CD14-positive monocyte (primary cell): ENCODE measurements at regions not wholly inside any gene's neighbourhood (a gene's known extent, or its start where the extent isn't known, plus 50 kb on each side); places are given as distances from the start of the nearest gene placed in this dataset.

ENCODE experiments used
- DNase-seq, 3 donors: peaks; one replicate each; pipeline ENCODE4 v3.0.0-alpha.2; 2011 to 2022
- H2AFZ ChIP-seq: 2 replicates; pipeline ENCODE4 v1.6.0; 2012; ENCODE audit warnings: mild to moderate bottlenecking, low read depth, low read length, inconsistent platforms; ENCODE audit not compliant: insufficient read depth, poor library complexity, severe bottlenecking
- H3K27ac ChIP-seq, 2 donors: 1 replicate in 1 of 2; 2 replicates in 1 of 2; pipeline ENCODE4 v1.5.1; 2012 to 2013; ENCODE audit warnings: low read length in 2 of 2, control low read depth in 1 of 2, inconsistent platforms in 1 of 2, low read depth in 1 of 2, mild to moderate bottlenecking in 1 of 2
- H3K27me3 ChIP-seq, 2 donors: one replicate each; pipeline versions ENCODE4 v1.6.0 to v1.6.1; 2011 to 2013; ENCODE audit warnings: low read length in 2 of 2; ENCODE audit not compliant: control insufficient read depth in 2 of 2, insufficient read depth in 2 of 2
- H3K36me3 ChIP-seq, 2 donors: replicated peaks in 1 of 2; 1 replicate in 1 of 2; 2 replicates in 1 of 2; pipeline versions ENCODE4 v1.5.1 to v1.6.1; 2012 to 2013; ENCODE audit warnings: low read length in 2 of 2, control low read depth in 1 of 2, inconsistent platforms in 1 of 2, mild to moderate bottlenecking in 1 of 2; ENCODE audit not compliant: insufficient read depth in 2 of 2, control insufficient read depth in 1 of 2
- H3K4me1 ChIP-seq, 2 donors: 1 replicate in 1 of 2; 2 replicates in 1 of 2; pipeline versions ENCODE4 v1.5.1 to v1.6.1; 2012 to 2013; ENCODE audit warnings: low read length in 2 of 2, control low read depth in 1 of 2, inconsistent platforms in 1 of 2, mild to moderate bottlenecking in 1 of 2, moderate library complexity in 1 of 2; ENCODE audit not compliant: insufficient read depth in 2 of 2, control insufficient read depth in 1 of 2
- H3K4me2 ChIP-seq: replicated peaks from 2 replicates; pipeline ENCODE3; 2012; ENCODE audit warnings: low read length, moderate library complexity, mild to moderate bottlenecking; ENCODE audit not compliant: poor library complexity, severe bottlenecking; ENCODE audit errors: extremely low read depth
- H3K4me3 ChIP-seq, 3 experiments: fragments of 200-600 bp in 1 of 3; sonication (generic) in 1 of 3; replicated peaks in 1 of 3; 1 replicate in 2 of 3; 2 replicates in 1 of 3; pipeline ENCODE4 v1.5.1; 2011 to 2013; ENCODE audit warnings: low read length in 3 of 3, mild to moderate bottlenecking in 3 of 3, control low read depth in 2 of 3, low read depth in 2 of 3, inconsistent platforms in 1 of 3, moderate library complexity in 1 of 3
- H3K79me2 ChIP-seq: 2 replicates; pipeline ENCODE4 v1.6.0; 2012; ENCODE audit warnings: mild to moderate bottlenecking, control low read depth, inconsistent platforms, low read length, moderate library complexity; ENCODE audit not compliant: insufficient read depth
- H3K9ac ChIP-seq: 2 replicates; pipeline ENCODE4 v1.6.0; 2017; ENCODE audit warnings: low read length, mild to moderate bottlenecking; ENCODE audit not compliant: insufficient read depth, poor library complexity, severe bottlenecking
- H3K9me3 ChIP-seq, 2 donors: replicated peaks in 1 of 2; 1 replicate in 1 of 2; 2 replicates in 1 of 2; pipeline versions ENCODE4 v1.5.1 to v1.6.1; 2012 to 2013; ENCODE audit warnings: low read length in 2 of 2, control low read depth in 1 of 2; ENCODE audit not compliant: control insufficient read depth in 1 of 2, insufficient read depth in 1 of 2
- H4K20me1 ChIP-seq: 2 replicates; pipeline ENCODE4 v1.6.0; 2012; ENCODE audit warnings: mild to moderate bottlenecking, low read length, control low read depth, moderate library complexity; ENCODE audit not compliant: insufficient read depth
- H3K27ac Mint-ChIP-seq, 7 donors: one replicate each; pipeline ENCODE4 v1.8.0; 2020; ENCODE audit warnings: mild to moderate bottlenecking in 7 of 7, mixed read lengths in 7 of 7, moderate library complexity in 6 of 7, inconsistent platforms in 2 of 7
- H3K27me3 Mint-ChIP-seq, 3 donors: one replicate each; pipeline ENCODE4 v1.8.0; 2021 to 2022; ENCODE audit warnings: low read depth in 3 of 3, mild to moderate bottlenecking in 3 of 3, mixed read lengths in 3 of 3, moderate library complexity in 3 of 3, inconsistent platforms in 1 of 3
- H3K36me3 Mint-ChIP-seq, 2 donors: one replicate each; pipeline ENCODE4 v1.8.0; 2020; ENCODE audit warnings: mixed read lengths in 2 of 2, inconsistent platforms in 1 of 2, mild to moderate bottlenecking in 1 of 2
- H3K4me1 Mint-ChIP-seq: one replicate; pipeline ENCODE4 v1.8.0; 2020; ENCODE audit warnings: mild to moderate bottlenecking, mixed read lengths
- H3K4me3 Mint-ChIP-seq, 2 donors: one replicate each; pipeline ENCODE4 v1.8.0; 2020; ENCODE audit warnings: mild to moderate bottlenecking in 2 of 2, mixed read lengths in 2 of 2, moderate library complexity in 1 of 2
- H3K9me3 Mint-ChIP-seq, 7 donors: one replicate each; pipeline ENCODE4 v1.8.0; 2020 to 2022; ENCODE audit warnings: mixed read lengths in 7 of 7, mild to moderate bottlenecking in 6 of 7, moderate library complexity in 6 of 7, inconsistent platforms in 2 of 7
- WGBS: methylation state at CpG from one replicate; pipeline ENCODE4 v1.1.5; 2013; ENCODE audit warnings: missing lambda C conversion rate; ENCODE audit not compliant: insufficient coverage; 5-methylcytosine and 5-hydroxymethylcytosine counted together
- intact Hi-C, 2 donors: fragments of 100-400 bp; cut with micrococcal nuclease; formaldehyde crosslinking; loops; one replicate each; pipeline versions ENCODE4 v1.15.0 to v1.15.1; 2023
- TF ChIP-seq, protein P1 (sequence below): fragments of 200-600 bp; IDR thresholded peaks from one replicate; pipeline ENCODE4 v1.8.0; 2022; ENCODE audit warnings: antibody characterized with exemption, mild to moderate bottlenecking

DNA sequence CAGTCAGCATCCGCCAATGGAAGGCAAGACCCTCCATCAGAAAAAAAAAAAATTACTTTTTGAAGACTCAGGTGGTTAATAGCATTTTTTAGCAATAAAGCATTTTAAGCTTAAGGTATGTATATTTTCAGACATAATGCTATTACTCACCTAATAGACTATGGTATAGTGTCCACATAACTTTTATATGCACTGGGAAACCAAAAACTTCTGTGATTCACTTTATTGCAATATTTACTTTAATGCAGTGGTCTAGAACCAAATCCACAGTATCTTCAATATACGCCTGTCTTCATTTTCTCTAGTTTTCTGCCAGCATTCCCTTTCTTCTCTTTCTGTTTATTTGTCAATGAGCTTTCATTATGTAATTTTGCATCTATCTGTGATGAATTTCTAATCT lies 418.1 kb downstream of the SLITRK6 start:
- no peak overlapping the region for H3K27ac ChIP-seq
- TF ChIP-seq, protein P1, sequence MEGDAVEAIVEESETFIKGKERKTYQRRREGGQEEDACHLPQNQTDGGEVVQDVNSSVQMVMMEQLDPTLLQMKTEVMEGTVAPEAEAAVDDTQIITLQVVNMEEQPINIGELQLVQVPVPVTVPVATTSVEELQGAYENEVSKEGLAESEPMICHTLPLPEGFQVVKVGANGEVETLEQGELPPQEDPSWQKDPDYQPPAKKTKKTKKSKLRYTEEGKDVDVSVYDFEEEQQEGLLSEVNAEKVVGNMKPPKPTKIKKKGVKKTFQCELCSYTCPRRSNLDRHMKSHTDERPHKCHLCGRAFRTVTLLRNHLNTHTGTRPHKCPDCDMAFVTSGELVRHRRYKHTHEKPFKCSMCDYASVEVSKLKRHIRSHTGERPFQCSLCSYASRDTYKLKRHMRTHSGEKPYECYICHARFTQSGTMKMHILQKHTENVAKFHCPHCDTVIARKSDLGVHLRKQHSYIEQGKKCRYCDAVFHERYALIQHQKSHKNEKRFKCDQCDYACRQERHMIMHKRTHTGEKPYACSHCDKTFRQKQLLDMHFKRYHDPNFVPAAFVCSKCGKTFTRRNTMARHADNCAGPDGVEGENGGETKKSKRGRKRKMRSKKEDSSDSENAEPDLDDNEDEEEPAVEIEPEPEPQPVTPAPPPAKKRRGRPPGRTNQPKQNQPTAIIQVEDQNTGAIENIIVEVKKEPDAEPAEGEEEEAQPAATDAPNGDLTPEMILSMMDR = no peak
- H3K4me2 ChIP-seq = no peak overlapping the region
- H3K27me3 ChIP-seq = no peaks in the 10 kb centered on the region
- H3K9ac ChIP-seq = no peak overlapping the region
- no peaks in the 10 kb centered on the region for H3K4me1 ChIP-seq
- no peaks in the 10 kb centered on the region for H3K36me3 Mint-ChIP-seq
- H3K4me1 Mint-ChIP-seq = no peaks in the 10 kb centered on the region
- H3K9me3 ChIP-seq = peaks cover 0 to 4% of the 10 kb centered on the region in 2 donors
- WGBS = no CpG with 5 or more reads among the region's 2 CpGs
- H3K9me3 Mint-ChIP-seq = peaks cover 0 to 3% (median 0%) of the 10 kb centered on the region in 7 donors
- H3K79me2 ChIP-seq = no peaks in the 10 kb centered on the region
- intact Hi-C loops = no loop called here
- H4K20me1 ChIP-seq = no peaks in the 10 kb centered on the region
- H3K4me3 ChIP-seq = no peak overlapping the region
- no peak overlapping the region for H3K4me3 Mint-ChIP-seq
- no peak for DNase-seq
- H3K36me3 ChIP-seq = no peaks in the 10 kb centered on the region
- no peaks in the 10 kb centered on the region for H3K27me3 Mint-ChIP-seq
- no peak overlapping the region for H2AFZ ChIP-seq
- no peak overlapping the region for H3K27ac Mint-ChIP-seq

DNA sequence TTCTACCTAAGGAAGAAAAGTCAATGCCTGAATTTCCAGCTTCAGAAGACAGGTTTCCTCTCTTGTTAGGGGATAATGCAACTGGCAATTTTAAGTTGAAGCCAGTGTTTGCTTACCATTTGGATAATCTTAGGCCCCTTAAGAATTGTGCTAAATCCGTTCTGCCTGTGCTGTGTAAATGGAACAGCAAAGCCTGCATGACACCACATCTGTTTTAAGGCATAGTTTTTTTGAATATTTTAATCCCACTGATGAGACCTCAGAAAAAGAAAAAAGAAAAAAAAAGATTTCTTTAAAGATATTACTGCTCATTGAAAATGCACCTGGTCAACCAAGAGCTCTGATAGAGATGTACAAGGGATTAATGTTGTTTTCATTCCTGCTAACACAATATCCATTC lies 419.2 kb downstream of the SLITRK6 start:
- H3K4me1 Mint-ChIP-seq = no peaks in the 10 kb centered on the region
- no peaks in the 10 kb centered on the region for H3K27me3 Mint-ChIP-seq
- no peak overlapping the region for H3K4me2 ChIP-seq
- intact Hi-C loops = no loop called here
- H3K36me3 ChIP-seq = no peaks in the 10 kb centered on the region
- H3K27ac ChIP-seq = no peak overlapping the region
- no peaks in the 10 kb centered on the region for H4K20me1 ChIP-seq
- H3K36me3 Mint-ChIP-seq = no peaks in the 10 kb centered on the region
- no peak overlapping the region for H3K4me3 Mint-ChIP-seq
- no peak for DNase-seq
- H3K27me3 ChIP-seq = no peaks in the 10 kb centered on the region
- no peaks in the 10 kb centered on the region for H3K79me2 ChIP-seq
- no CpG with 5 or more reads among the region's 1 CpG for whole genome bisulfite sequencing
- H3K9me3 Mint-ChIP-seq = peaks cover 0 to 3% (median 0%) of the 10 kb centered on the region in 7 donors
- H3K4me1 ChIP-seq = no peaks in the 10 kb centered on the region
- no peak overlapping the region for H3K27ac Mint-ChIP-seq
- no peak overlapping the region for H3K4me3 ChIP-seq
- TF ChIP-seq, protein P1 = no peak
- no peak overlapping the region for H2AFZ ChIP-seq
- H3K9me3 ChIP-seq = peaks cover 0 to 4% of the 10 kb centered on the region in 2 donors
- no peak overlapping the region for H3K9ac ChIP-seq
